ENCODE measurements at regions not wholly inside any gene's neighbourhood (a gene's known extent, or its start where the extent isn't known, plus 50 kb on each side); places are given as distances from the start of the nearest gene placed in this dataset.
"Not testable (repeated sequence)": the region's sequence is repeated elsewhere in the genome, so short reads cannot be mapped to it uniquely, and the experiment has no call there.

- DNase-seq (ENCODE audit: low read depth): no peak
Observed at GRCh38 chrX:30008031-30008430, 207.3 kb upstream of the MAGEB2 start.

- no peak for DNase-seq (ENCODE audit: low read depth)
Observed at GRCh38 chrX:30010471-30010870, 204.9 kb upstream of the MAGEB2 start.

- DNase-seq (ENCODE audit: low read depth): no peak
Observed at GRCh38 chrX:30015440-30015839, 199.9 kb upstream of the MAGEB2 start.

- no peak for DNase-seq (ENCODE audit: low read depth)
Observed at GRCh38 chrX:30027636-30028035, 187.7 kb upstream of the MAGEB2 start.

- DNase-seq (ENCODE audit: low read depth): not testable (repeated sequence)
Observed at GRCh38 chrX:30036406-30036805, 179.0 kb upstream of the MAGEB2 start.

GRCh38 chrX:30039768-30040167 is 175.6 kb upstream of the MAGEB2 start:
- no peak for DNase-seq (ENCODE audit: low read depth)

GRCh38 chrX:30060718-30061117 is 154.6 kb upstream of the MAGEB2 start:
- DNase-seq (ENCODE audit: low read depth): peak; percentile 2

GRCh38 chrX:30065226-30065625 is 150.1 kb upstream of the MAGEB2 start:
- DNase-seq (ENCODE audit: low read depth): no peak

GRCh38 chrX:30067677-30068076 is 147.7 kb upstream of the MAGEB2 start:
- DNase-seq (ENCODE audit: low read depth): no peak

GRCh38 chrX:30085571-30085970 is 129.8 kb upstream of the MAGEB2 start:
- DNase-seq (ENCODE audit: low read depth): no peak

- DNase-seq (ENCODE audit: low read depth): no peak
Observed at GRCh38 chrX:30111431-30111830, 103.9 kb upstream of the MAGEB2 start.

- DNase-seq (ENCODE audit: low read depth): peak; percentile 1
Observed at GRCh38 chrX:30141966-30142365, 73.4 kb upstream of the MAGEB2 start.

- no peak for DNase-seq (ENCODE audit: low read depth)
Observed at GRCh38 chrX:30144221-30144620, 71.1 kb upstream of the MAGEB2 start.

GRCh38 chrX:30144971-30145731 is 70.2 kb upstream of the MAGEB2 start:
- no peak for DNase-seq (ENCODE audit: low read depth)

- no peak for DNase-seq (ENCODE audit: low read depth)
Observed at GRCh38 chrX:30147996-30148643, 67.2 kb upstream of the MAGEB2 start.

GRCh38 chrX:30149206-30149605 is 66.2 kb upstream of the MAGEB2 start:
- not testable (repeated sequence) for DNase-seq (ENCODE audit: low read depth)

- no peak for DNase-seq (ENCODE audit: low read depth)
Observed at GRCh38 chrX:30150196-30150895, 65.0 kb upstream of the MAGEB2 start.

GRCh38 chrX:30151964-30152363 is 63.4 kb upstream of the MAGEB2 start:
- no peak for DNase-seq (ENCODE audit: low read depth)

- DNase-seq (ENCODE audit: low read depth): no peak
Observed at GRCh38 chrX:30153175-30153880, 62.0 kb upstream of the MAGEB2 start.

- no peak for DNase-seq (ENCODE audit: low read depth)
Observed at GRCh38 chrX:30153881-30154260, 61.5 kb upstream of the MAGEB2 start.

- no peak for DNase-seq (ENCODE audit: low read depth)
Observed at GRCh38 chrX:30156009-30156408, 59.4 kb upstream of the MAGEB2 start.

- DNase-seq (ENCODE audit: low read depth): no peak
Observed at GRCh38 chrX:30156880-30157560, 58.3 kb upstream of the MAGEB2 start.

Data from stromal cell of bone marrow (primary cell).